ENCODE measurements at regions not wholly inside any gene's neighbourhood (a gene's known extent, or its start where the extent isn't known, plus 50 kb on each side); places are given as distances from the start of the nearest gene placed in this dataset.

- TF ChIP-seq POLR2AphosphoS5 (IDR thresholded peaks at IDR 0.05; ENCODE audit: low read depth, low read length) (no peak), POLR2A (IDR thresholded peaks at IDR 0.05; ENCODE audit: low read depth, low read length) (no peak), SPI1 (IDR thresholded peaks at IDR 0.05; ENCODE audit: low read depth, low read length) (no peak), TAF1 (IDR thresholded peaks at IDR 0.05; ENCODE audit: low read depth, low read length) (no peak)
Measured at GRCh38 chr5:67299231-67299735, 102.7 kb upstream of the CD180 start.
